HFFc6 (cell line): ENCODE measurements at regions not wholly inside any gene's neighbourhood (a gene's known extent, or its start where the extent isn't known, plus 50 kb on each side); places are given as distances from the start of the nearest gene placed in this dataset.
A peak's percentile ranks its signal among the peaks of the same experiment; 100 is the strongest.

ENCODE experiments used
- DNase-seq: peaks from one replicate; pipeline ENCODE4 v3.0.0-alpha.2; 2018
- H3K27ac Mint-ChIP-seq: 2 replicates; pipeline ENCODE4 v1.8.0; 2020; ENCODE audit warnings: mild to moderate bottlenecking, mixed read lengths
- H3K27me3 Mint-ChIP-seq: 2 replicates; pipeline ENCODE4 v1.8.0; 2021; ENCODE audit warnings: mild to moderate bottlenecking, moderate library complexity, mixed read lengths; ENCODE audit not compliant: insufficient read depth
- H3K36me3 Mint-ChIP-seq: 2 replicates; pipeline ENCODE4 v1.8.0; 2021; ENCODE audit warnings: low read depth, mixed read lengths
- H3K4me1 Mint-ChIP-seq: 2 replicates; pipeline ENCODE4 v1.8.0; 2020; ENCODE audit warnings: low read depth, mixed read lengths
- H3K4me3 Mint-ChIP-seq: 2 replicates; pipeline ENCODE4 v1.8.0; 2020; ENCODE audit warnings: mild to moderate bottlenecking, moderate library complexity, mixed read lengths
- H3K9me3 Mint-ChIP-seq: 2 replicates; pipeline ENCODE4 v1.8.0; 2020; ENCODE audit warnings: mild to moderate bottlenecking, mixed read lengths
- CTCF ChIP-seq: fragments of 200-600 bp; sonication (generic); IDR thresholded peaks from 2 replicates; pipeline ENCODE4 v1.5.0; 2021; ENCODE audit warnings: antibody characterized with exemption, mild to moderate bottlenecking

DNA sequence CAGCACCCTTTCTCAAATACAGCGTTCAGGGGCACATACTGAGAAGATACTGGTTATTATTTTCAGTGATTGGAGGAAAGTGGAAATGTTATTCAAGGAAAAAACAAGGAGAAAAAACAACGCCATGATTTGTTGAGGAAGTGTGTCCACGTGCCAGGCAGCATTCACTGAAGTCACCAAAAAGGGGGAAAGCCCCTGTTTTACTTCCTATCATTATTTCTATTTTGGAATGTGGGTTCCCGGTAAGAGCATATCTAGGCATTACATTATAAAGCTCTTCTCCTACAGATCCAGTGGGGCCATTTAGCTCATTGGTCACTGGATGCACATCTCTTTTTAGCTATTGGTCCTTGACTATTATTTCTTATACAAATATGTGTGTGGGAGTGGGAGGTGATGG is 518.7 kb downstream of the TXNL1 start:
- H3K4me1 Mint-ChIP-seq = peaks cover 43% of the 10 kb centered on the region
- no peak for TF ChIP-seq CTCF
- H3K36me3 Mint-ChIP-seq = peaks cover 4% of the 10 kb centered on the region
- DNase-seq = no peak
- H3K4me3 Mint-ChIP-seq = no peak overlapping the region
- H3K9me3 Mint-ChIP-seq = no peaks in the 10 kb centered on the region
- no peaks in the 10 kb centered on the region for H3K27me3 Mint-ChIP-seq
- no peak overlapping the region for H3K27ac Mint-ChIP-seq

- no peak for TF ChIP-seq CTCF
- no peaks in the 10 kb centered on the region for H3K27me3 Mint-ChIP-seq
- H3K36me3 Mint-ChIP-seq = peaks cover 4% of the 10 kb centered on the region; the same call in 1 of the 2 replicates
- H3K4me3 Mint-ChIP-seq = no peak overlapping the region
- H3K4me1 Mint-ChIP-seq = peaks cover 33% of the 10 kb centered on the region
- no peak overlapping the region for H3K27ac Mint-ChIP-seq
- no peaks in the 10 kb centered on the region for H3K9me3 Mint-ChIP-seq
- DNase-seq = no peak
Measured at GRCh38 chr18:56118422-56118821, 520.0 kb downstream of the TXNL1 start.

- no peak for TF ChIP-seq CTCF
- DNase-seq = no peak
- H3K27ac Mint-ChIP-seq = no peak overlapping the region; the same call in 1 of the 2 replicates
- H3K4me3 Mint-ChIP-seq = no peak overlapping the region
- peaks cover 28% of the 10 kb centered on the region for H3K4me1 Mint-ChIP-seq
- H3K36me3 Mint-ChIP-seq = no peaks in the 10 kb centered on the region
- no peaks in the 10 kb centered on the region for H3K9me3 Mint-ChIP-seq
- H3K27me3 Mint-ChIP-seq = peaks cover 2% of the 10 kb centered on the region; the same call in 1 of the 2 replicates
Measured at GRCh38 chr18:56115071-56116015, 523.0 kb downstream of the TXNL1 start.

DNA sequence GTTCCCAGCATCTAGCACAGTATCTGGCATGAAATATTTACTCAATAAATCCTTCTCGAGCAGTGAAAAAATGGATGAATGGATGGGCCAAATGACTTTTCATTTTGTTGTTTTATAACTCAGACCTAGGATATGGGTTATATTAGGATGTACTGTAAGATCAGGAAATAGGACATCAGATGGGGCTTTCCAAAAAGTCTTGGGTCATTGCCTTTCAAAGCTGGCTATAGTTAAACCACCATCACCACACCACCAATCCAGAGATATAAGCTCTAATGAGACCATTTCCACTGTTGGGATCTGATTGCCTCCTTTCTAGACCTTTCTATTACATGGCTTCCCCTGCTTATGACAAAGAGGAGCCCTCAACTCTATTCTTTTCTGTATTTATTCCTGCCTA is 525.0 kb upstream of the TCF4 start:
- Mint-ChIP-seq H3K36me3 (no peaks in the 10 kb centered on the region), H3K27me3 (peaks cover 5% of the 10 kb centered on the region; the same call in 1 of the 2 replicates), H3K9me3 (no peaks in the 10 kb centered on the region), H3K4me3 (no peak overlapping the region), H3K27ac (no peak overlapping the region), H3K4me1 (peaks cover 28% of the 10 kb centered on the region)
- DNase-seq = no peak
- TF ChIP-seq CTCF = no peak

GRCh38 chr18:56112013-56112749 is 524.2 kb upstream of the TCF4 start:
- Mint-ChIP-seq H3K4me1 (peaks cover 28% of the 10 kb centered on the region), H3K27ac (no peak overlapping the region; the same call in 1 of the 2 replicates), H3K4me3 (peak overlapping the region; percentile 20; the same call in 1 of the 2 replicates), H3K36me3 (no peaks in the 10 kb centered on the region), H3K9me3 (no peaks in the 10 kb centered on the region), H3K27me3 (peaks cover 5% of the 10 kb centered on the region; the same call in 1 of the 2 replicates)
- DNase-seq = peak; percentile 26
- no peak for TF ChIP-seq CTCF
